ENCODE measurements at regions not wholly inside any gene's neighbourhood (a gene's known extent, or its start where the extent isn't known, plus 50 kb on each side); places are given as distances from the start of the nearest gene placed in this dataset.

GRCh38 chr9:88657893-88658292 lies 122.9 kb downstream of the NXNL2 start:
- Mint-ChIP-seq H3K4me1 (ENCODE audit: low read depth, unreplicated experiment) (peaks cover 7% of the 10 kb centered on the region), H3K27me3 (ENCODE audit: low read depth, unreplicated experiment) (no peaks in the 10 kb centered on the region), H3K36me3 (ENCODE audit: low read depth, unreplicated experiment) (no peaks in the 10 kb centered on the region), H3K4me3 (ENCODE audit: unreplicated experiment) (no peak overlapping the region), H3K9me3 (ENCODE audit: unreplicated experiment) (no peaks in the 10 kb centered on the region), H3K27ac (ENCODE audit: unreplicated experiment) (no peak overlapping the region)
- H3K4me1 ChIP-seq (ENCODE audit: insufficient read depth, low read length), result peaks cover 23% of the 10 kb centered on the region
- no peak overlapping the region for H3K4me2 ChIP-seq (ENCODE audit: low read length)
- no peak for FAIRE-seq
- no peak overlapping the region for H2AFZ ChIP-seq (ENCODE audit: low read depth, low read length)
- no peak overlapping the region for H3K9ac ChIP-seq (ENCODE audit: low read length)
- no peaks in the 10 kb centered on the region for H3K27me3 ChIP-seq (ENCODE audit: insufficient read depth, low read length)
- H3K27ac ChIP-seq (ENCODE audit: low read depth, low read length), result no peak overlapping the region
- TF ChIP-seq, protein P1, sequence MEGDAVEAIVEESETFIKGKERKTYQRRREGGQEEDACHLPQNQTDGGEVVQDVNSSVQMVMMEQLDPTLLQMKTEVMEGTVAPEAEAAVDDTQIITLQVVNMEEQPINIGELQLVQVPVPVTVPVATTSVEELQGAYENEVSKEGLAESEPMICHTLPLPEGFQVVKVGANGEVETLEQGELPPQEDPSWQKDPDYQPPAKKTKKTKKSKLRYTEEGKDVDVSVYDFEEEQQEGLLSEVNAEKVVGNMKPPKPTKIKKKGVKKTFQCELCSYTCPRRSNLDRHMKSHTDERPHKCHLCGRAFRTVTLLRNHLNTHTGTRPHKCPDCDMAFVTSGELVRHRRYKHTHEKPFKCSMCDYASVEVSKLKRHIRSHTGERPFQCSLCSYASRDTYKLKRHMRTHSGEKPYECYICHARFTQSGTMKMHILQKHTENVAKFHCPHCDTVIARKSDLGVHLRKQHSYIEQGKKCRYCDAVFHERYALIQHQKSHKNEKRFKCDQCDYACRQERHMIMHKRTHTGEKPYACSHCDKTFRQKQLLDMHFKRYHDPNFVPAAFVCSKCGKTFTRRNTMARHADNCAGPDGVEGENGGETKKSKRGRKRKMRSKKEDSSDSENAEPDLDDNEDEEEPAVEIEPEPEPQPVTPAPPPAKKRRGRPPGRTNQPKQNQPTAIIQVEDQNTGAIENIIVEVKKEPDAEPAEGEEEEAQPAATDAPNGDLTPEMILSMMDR (IDR thresholded peaks at IDR 0.05; ENCODE audit: insufficient read depth, low read depth, low read length), result no peak
- no peak for TF ChIP-seq EZH2 (IDR thresholded peaks at IDR 0.05; ENCODE audit: insufficient read depth, low read length)
- no peak overlapping the region for H3K4me3 ChIP-seq (ENCODE audit: insufficient read depth, low read depth, low read length)
- no peaks in the 10 kb centered on the region for H3K79me2 ChIP-seq (ENCODE audit: insufficient read depth, low read length)
- no peak for DNase-seq (ENCODE audit: low read depth)
- no peaks in the 10 kb centered on the region for H4K20me1 ChIP-seq (ENCODE audit: insufficient read depth, low read length)
- no peaks in the 10 kb centered on the region for H3K36me3 ChIP-seq (ENCODE audit: insufficient read depth, low read length)
- no peaks in the 10 kb centered on the region for H3K9me3 ChIP-seq (ENCODE audit: insufficient read depth, low read depth, low read length)

- Histone ChIP-seq H3K9me3 (ENCODE audit: insufficient read depth, low read depth, low read length) (no peaks in the 10 kb centered on the region), H3K36me3 (ENCODE audit: insufficient read depth, low read length) (no peaks in the 10 kb centered on the region), H2AFZ (ENCODE audit: low read depth, low read length) (no peak overlapping the region), H3K27me3 (ENCODE audit: insufficient read depth, low read length) (no peaks in the 10 kb centered on the region), H3K4me3 (ENCODE audit: insufficient read depth, low read depth, low read length) (no peak overlapping the region), H3K27ac (ENCODE audit: low read depth, low read length) (no peak overlapping the region), H4K20me1 (ENCODE audit: insufficient read depth, low read length) (no peaks in the 10 kb centered on the region), H3K4me1 (ENCODE audit: insufficient read depth, low read length) (peaks cover 19% of the 10 kb centered on the region), H3K4me2 (ENCODE audit: low read length) (no peak overlapping the region), H3K79me2 (ENCODE audit: insufficient read depth, low read length) (no peaks in the 10 kb centered on the region), H3K9ac (ENCODE audit: low read length) (no peak overlapping the region)
- no peak overlapping the region for H3K27ac Mint-ChIP-seq (ENCODE audit: unreplicated experiment)
- peak; percentile 41 for DNase-seq (ENCODE audit: low read depth)
- no peaks in the 10 kb centered on the region for H3K9me3 Mint-ChIP-seq (ENCODE audit: unreplicated experiment)
- peaks cover 7% of the 10 kb centered on the region for H3K4me1 Mint-ChIP-seq (ENCODE audit: low read depth, unreplicated experiment)
- no peak overlapping the region for H3K4me3 Mint-ChIP-seq (ENCODE audit: unreplicated experiment)
- H3K36me3 Mint-ChIP-seq (ENCODE audit: low read depth, unreplicated experiment), result no peaks in the 10 kb centered on the region
- H3K27me3 Mint-ChIP-seq (ENCODE audit: low read depth, unreplicated experiment), result no peaks in the 10 kb centered on the region
- no peak for TF ChIP-seq EZH2 (IDR thresholded peaks at IDR 0.05; ENCODE audit: insufficient read depth, low read length)
- TF ChIP-seq, protein P1 (IDR thresholded peaks at IDR 0.05; ENCODE audit: insufficient read depth, low read depth, low read length), result no peak
- FAIRE-seq, result peak; percentile 17
Observed at GRCh38 chr9:88658311-88658822, 123.4 kb downstream of the NXNL2 start.

DNA sequence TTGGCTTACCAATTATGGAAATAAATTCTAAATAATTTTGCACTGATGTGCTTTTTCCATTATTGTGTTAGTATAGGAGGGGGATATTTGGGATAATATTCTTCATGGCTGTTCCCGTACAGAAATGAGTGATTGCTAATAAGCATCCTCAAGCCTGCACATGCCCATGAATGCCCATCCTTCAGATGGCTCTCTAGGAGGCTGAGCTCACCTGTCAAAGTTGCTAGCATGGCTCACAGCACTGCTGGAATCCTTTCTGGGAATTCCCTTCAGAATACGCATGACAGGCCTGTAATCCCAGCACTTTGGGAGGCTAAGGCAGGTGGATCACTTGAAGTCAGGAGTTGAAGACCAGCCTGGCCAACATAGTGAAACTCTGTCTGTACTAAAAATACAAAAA lies 124.1 kb downstream of the NXNL2 start:
- no peak overlapping the region for H3K4me3 Mint-ChIP-seq (ENCODE audit: unreplicated experiment)

More for the DNA sequence above, 124.1 kb downstream of the NXNL2 start:
- Histone ChIP-seq H3K4me1 (ENCODE audit: insufficient read depth, low read length) (peaks cover 11% of the 10 kb centered on the region), H3K27ac (ENCODE audit: low read depth, low read length) (no peak overlapping the region), H3K36me3 (ENCODE audit: insufficient read depth, low read length) (no peaks in the 10 kb centered on the region), H3K9me3 (ENCODE audit: insufficient read depth, low read depth, low read length) (no peaks in the 10 kb centered on the region), H2AFZ (ENCODE audit: low read depth, low read length) (no peak overlapping the region), H4K20me1 (ENCODE audit: insufficient read depth, low read length) (no peaks in the 10 kb centered on the region), H3K9ac (ENCODE audit: low read length) (no peak overlapping the region), H3K4me2 (ENCODE audit: low read length) (no peak overlapping the region), H3K27me3 (ENCODE audit: insufficient read depth, low read length) (no peaks in the 10 kb centered on the region), H3K79me2 (ENCODE audit: insufficient read depth, low read length) (no peaks in the 10 kb centered on the region), H3K4me3 (ENCODE audit: insufficient read depth, low read depth, low read length) (no peak overlapping the region)
- Mint-ChIP-seq H3K4me1 (ENCODE audit: low read depth, unreplicated experiment) (peaks cover 2% of the 10 kb centered on the region), H3K9me3 (ENCODE audit: unreplicated experiment) (no peaks in the 10 kb centered on the region), H3K27me3 (ENCODE audit: low read depth, unreplicated experiment) (no peaks in the 10 kb centered on the region), H3K36me3 (ENCODE audit: low read depth, unreplicated experiment) (no peaks in the 10 kb centered on the region), H3K27ac (ENCODE audit: unreplicated experiment) (no peak overlapping the region)
- FAIRE-seq (no peak), DNase-seq (ENCODE audit: low read depth) (no peak)
- TF ChIP-seq, protein P1 (IDR thresholded peaks at IDR 0.05; ENCODE audit: insufficient read depth, low read depth, low read length), result no peak
- TF ChIP-seq EZH2 (IDR thresholded peaks at IDR 0.05; ENCODE audit: insufficient read depth, low read length), result no peak

All from astrocyte (in vitro differentiated cells and primary cell).